ENCODE measurements at regions not wholly inside any gene's neighbourhood (a gene's known extent, or its start where the extent isn't known, plus 50 kb on each side); places are given as distances from the start of the nearest gene placed in this dataset.
"Not testable (repeated sequence)": the region's sequence is repeated elsewhere in the genome, so short reads cannot be mapped to it uniquely, and the experiment has no call there.

GRCh38 chrX:121761845-121762244 is 714.4 kb downstream of the GLUD2 start:
- no peak overlapping the region for H3K4me3 ChIP-seq (ENCODE audit: low read depth, low read length)
- no peak for DNase-seq (ENCODE audit: low read depth)
- no peak for TF ChIP-seq CTCF (IDR thresholded peaks at IDR 0.05; ENCODE audit: insufficient read depth, low read depth, low read length, missing control alignments)

GRCh38 chrX:121763671-121764070 is 716.3 kb downstream of the GLUD2 start:
- no peak overlapping the region for H3K4me3 ChIP-seq (ENCODE audit: low read depth, low read length)
- no peak for DNase-seq (ENCODE audit: low read depth)
- no peak for TF ChIP-seq CTCF (IDR thresholded peaks at IDR 0.05; ENCODE audit: insufficient read depth, low read depth, low read length, missing control alignments)

GRCh38 chrX:121768210-121768609 is 720.8 kb downstream of the GLUD2 start:
- DNase-seq (ENCODE audit: low read depth); H3K4me3 ChIP-seq (ENCODE audit: low read depth, low read length): not testable (repeated sequence)

- H3K4me3 ChIP-seq (ENCODE audit: low read depth, low read length): no peak overlapping the region
- no peak for TF ChIP-seq CTCF (IDR thresholded peaks at IDR 0.05; ENCODE audit: insufficient read depth, low read depth, low read length, missing control alignments)
- no peak for DNase-seq (ENCODE audit: low read depth)
These were observed 734.6 kb downstream of the GLUD2 start for GRCh38 chrX:121781991-121782390.

GRCh38 chrX:121782544-121782943 is 735.1 kb downstream of the GLUD2 start:
- no peak for TF ChIP-seq CTCF (IDR thresholded peaks at IDR 0.05; ENCODE audit: insufficient read depth, low read depth, low read length, missing control alignments)
- no peak overlapping the region for H3K4me3 ChIP-seq (ENCODE audit: low read depth, low read length)
- DNase-seq (ENCODE audit: low read depth): no peak

GRCh38 chrX:121782976-121783375 is 735.6 kb downstream of the GLUD2 start:
- no peak for TF ChIP-seq CTCF (IDR thresholded peaks at IDR 0.05; ENCODE audit: insufficient read depth, low read depth, low read length, missing control alignments)
- no peak overlapping the region for H3K4me3 ChIP-seq (ENCODE audit: low read depth, low read length)
- DNase-seq (ENCODE audit: low read depth): no peak

GRCh38 chrX:121802881-121803412 is 755.5 kb downstream of the GLUD2 start:
- DNase-seq (ENCODE audit: low read depth): no peak
- H3K4me3 ChIP-seq (ENCODE audit: low read depth, low read length): no peak overlapping the region
- TF ChIP-seq CTCF (IDR thresholded peaks at IDR 0.05; ENCODE audit: insufficient read depth, low read depth, low read length, missing control alignments): no peak
